Neural cell (in vitro differentiated cells): ENCODE measurements at regions not wholly inside any gene's neighbourhood (a gene's known extent, or its start where the extent isn't known, plus 50 kb on each side); places are given as distances from the start of the nearest gene placed in this dataset.

ENCODE experiments used
- H2AFZ ChIP-seq: fragments of 200-600, 300-800 bp; sonication (generic), shearing (Covaris generic); 2 replicates; pipeline ENCODE4 v1.6.0; 2014; ENCODE audit warnings: low read depth, mild to moderate bottlenecking, antibody characterized with exemption, low read length, moderate library complexity
- H3F3A ChIP-seq: fragments of 200-600 bp; shearing (Covaris generic); 2 replicates; pipeline ENCODE4 v1.6.1; 2016; ENCODE audit warnings: mild to moderate bottlenecking, moderate library complexity, mixed read lengths, antibody characterized with exemption, low read length; ENCODE audit not compliant: insufficient read depth, poor library complexity, severe bottlenecking
- H3K27ac ChIP-seq: fragments of 200-600, 300-800 bp; sonication (generic), shearing (Covaris generic); 2 replicates; pipeline ENCODE4 v1.5.1; 2014; ENCODE audit warnings: mild to moderate bottlenecking, low read length, moderate library complexity
- H3K27me3 ChIP-seq: fragments of 300-800, 200-600 bp; sonication (generic), shearing (Covaris generic); 2 replicates; pipeline ENCODE4 v1.6.0; 2014; ENCODE audit warnings: mild to moderate bottlenecking, low read depth, low read length, moderate library complexity; ENCODE audit not compliant: insufficient read depth
- H3K36me3 ChIP-seq: fragments of 300-800, 200-600 bp; sonication (generic), shearing (Covaris generic); 2 replicates; pipeline ENCODE4 v1.5.1; 2014; ENCODE audit warnings: mild to moderate bottlenecking, antibody characterized with exemption, low read length, moderate library complexity; ENCODE audit not compliant: insufficient read depth
- H3K4me2 ChIP-seq: fragments of 300-800, 200-600 bp; sonication (generic), shearing (Covaris generic); 2 replicates; pipeline ENCODE4 v1.6.0; 2014; ENCODE audit warnings: mild to moderate bottlenecking, low read length
- H3K4me3 ChIP-seq: fragments of 300-800, 200-600 bp; sonication (generic), shearing (Covaris generic); 2 replicates; pipeline ENCODE4 v1.5.1; 2014; ENCODE audit warnings: mild to moderate bottlenecking, low read length, moderate library complexity
- H3K79me2 ChIP-seq: fragments of 200-600 bp; shearing (Covaris generic); replicated peaks from 2 replicates; pipeline ENCODE4 v1.6.0; 2014; ENCODE audit warnings: mild to moderate bottlenecking, low read length, moderate library complexity; ENCODE audit not compliant: insufficient read depth
- H3K9ac ChIP-seq: fragments of 300-800, 200-600 bp; sonication (generic), shearing (Covaris generic); 2 replicates; pipeline ENCODE4 v1.6.1; 2016; ENCODE audit warnings: mild to moderate bottlenecking, low read length, mixed read lengths
- H3K9me2 ChIP-seq: fragments of 200-600 bp; shearing (Covaris generic); 2 replicates; pipeline ENCODE4 v1.6.1; 2016; ENCODE audit warnings: mild to moderate bottlenecking, low read length, mixed read lengths; ENCODE audit not compliant: insufficient read depth
- H3K9me3 ChIP-seq: fragments of 200-600, 300-800 bp; sonication (generic), shearing (Covaris generic); 2 replicates; pipeline ENCODE4 v1.6.1; 2016; ENCODE audit warnings: mild to moderate bottlenecking, mixed run types, low read length, moderate library complexity, mixed read lengths
- H4K20me1 ChIP-seq: fragments of 200-600 bp; shearing (Covaris generic); 2 replicates; pipeline ENCODE4 v1.6.1; 2016; ENCODE audit warnings: mild to moderate bottlenecking, mixed run types; ENCODE audit not compliant: insufficient read depth
- CTCF ChIP-seq: fragments of 450-650 bp; IDR thresholded peaks from 2 replicates; pipeline ENCODE4 v1.5.1; 2014; ENCODE audit warnings: antibody characterized with exemption, mild to moderate bottlenecking, moderate library complexity; ENCODE audit not compliant: poor library complexity, severe bottlenecking
- EP300 ChIP-seq: fragments of 450-650 bp; conservative IDR thresholded peaks from 2 replicates; pipeline ENCODE4 v1.6.1; 2014; ENCODE audit warnings: antibody characterized with exemption, mild to moderate bottlenecking, moderate library complexity; ENCODE audit not compliant: poor library complexity, severe bottlenecking
- EZH2 ChIP-seq: fragments of 200-600, 300-800 bp; shearing (Covaris generic), sonication (generic); IDR thresholded peaks from 2 replicates; pipeline ENCODE4 v1.6.1; 2014; ENCODE audit warnings: antibody characterized with exemption, low read length, borderline replicate concordance, mild to moderate bottlenecking; ENCODE audit not compliant: insufficient read depth, poor library complexity, severe bottlenecking
- MXI1 ChIP-seq: fragments of 450-650 bp; conservative IDR thresholded peaks from 2 replicates; pipeline ENCODE4 v1.6.1; 2014; ENCODE audit warnings: antibody characterized with exemption, mild to moderate bottlenecking; ENCODE audit not compliant: poor library complexity, severe bottlenecking
- POLR2AphosphoS5 ChIP-seq: IDR thresholded peaks from 2 replicates; pipeline ENCODE4 v1.6.1; 2012
- RAD21 ChIP-seq: fragments of 450-650 bp; conservative IDR thresholded peaks from 2 replicates; pipeline ENCODE4 v1.6.1; 2014; ENCODE audit warnings: antibody characterized with exemption, mild to moderate bottlenecking, moderate library complexity
- REST ChIP-seq: IDR thresholded peaks from 2 replicates; pipeline ENCODE4 v1.6.1; 2012; ENCODE audit warnings: borderline replicate concordance
- SMC3 ChIP-seq: fragments of 450-650 bp; conservative IDR thresholded peaks from 2 replicates; pipeline ENCODE4 v1.6.1; 2014; ENCODE audit warnings: antibody characterized with exemption, mild to moderate bottlenecking, moderate library complexity; ENCODE audit not compliant: poor library complexity
- TAF1 ChIP-seq: IDR thresholded peaks from 2 replicates; pipeline ENCODE4 v1.6.1; 2012; ENCODE audit warnings: low read depth

GRCh38 chr18:71443706-71444480, 1100.2 kb downstream of the CBLN2 start:
- Histone ChIP-seq H3K36me3 (no peaks in the 10 kb centered on the region), H3K9me3 (no peaks in the 10 kb centered on the region), H3K9me2 (no peaks in the 10 kb centered on the region), H3K27ac (no peak overlapping the region), H2AFZ (no peak overlapping the region), H3K4me2 (no peak overlapping the region), H3K27me3 (no peaks in the 10 kb centered on the region), H3F3A (no peaks in the 10 kb centered on the region), H4K20me1 (no peaks in the 10 kb centered on the region), H3K4me3 (no peak overlapping the region), H3K9ac (no peak overlapping the region), H3K79me2 (no peaks in the 10 kb centered on the region)
- no peak for TF ChIP-seq TAF1
- TF ChIP-seq RAD21 = no peak
- TF ChIP-seq MXI1 = no peak
- TF ChIP-seq EZH2 = no peak
- TF ChIP-seq POLR2AphosphoS5 = no peak
- TF ChIP-seq CTCF = no peak
- TF ChIP-seq EP300 = no peak
- TF ChIP-seq SMC3 = no peak
- no peak for TF ChIP-seq REST

- no peaks in the 10 kb centered on the region for H3K27me3 ChIP-seq
- H3K36me3 ChIP-seq = no peaks in the 10 kb centered on the region
- H3K4me2 ChIP-seq = no peak overlapping the region
- no peaks in the 10 kb centered on the region for H3K9me3 ChIP-seq
- TF ChIP-seq REST = no peak
- TF ChIP-seq SMC3 = no peak
- no peak for TF ChIP-seq TAF1
- TF ChIP-seq EP300 = no peak
- no peak for TF ChIP-seq EZH2
- no peak for TF ChIP-seq MXI1
- no peak for TF ChIP-seq CTCF
- no peak for TF ChIP-seq POLR2AphosphoS5
- TF ChIP-seq RAD21 = no peak
- H2AFZ ChIP-seq = no peak overlapping the region
- no peak overlapping the region for H3K27ac ChIP-seq
- H3K4me3 ChIP-seq = no peak overlapping the region
- H3K9ac ChIP-seq = no peak overlapping the region
- no peaks in the 10 kb centered on the region for H3K79me2 ChIP-seq
- no peaks in the 10 kb centered on the region for H3K9me2 ChIP-seq
- H4K20me1 ChIP-seq = no peaks in the 10 kb centered on the region
- H3F3A ChIP-seq = no peaks in the 10 kb centered on the region
Observed at GRCh38 chr18:71442731-71443141, 1101.4 kb downstream of the CBLN2 start.
